DND-41 (cell line): ENCODE measurements at regions not wholly inside any gene's neighbourhood (a gene's known extent, or its start where the extent isn't known, plus 50 kb on each side); places are given as distances from the start of the nearest gene placed in this dataset.

Experiments
- EZH2 ChIP-seq: IDR thresholded peaks from 3 replicates; pipeline ENCODE4 v1.6.1; 2012; ENCODE audit warnings: borderline replicate concordance, low read depth, mild to moderate bottlenecking, moderate library complexity, low read length, inconsistent platforms; ENCODE audit not compliant: severe bottlenecking
- TF ChIP-seq, protein P1 (sequence below): IDR thresholded peaks from 2 replicates; pipeline ENCODE4 v1.5.1; 2012; ENCODE audit warnings: borderline replicate concordance, low read length, moderate library complexity, mild to moderate bottlenecking; ENCODE audit not compliant: poor library complexity, severe bottlenecking; ENCODE audit errors: extremely low read depth

DNA sequence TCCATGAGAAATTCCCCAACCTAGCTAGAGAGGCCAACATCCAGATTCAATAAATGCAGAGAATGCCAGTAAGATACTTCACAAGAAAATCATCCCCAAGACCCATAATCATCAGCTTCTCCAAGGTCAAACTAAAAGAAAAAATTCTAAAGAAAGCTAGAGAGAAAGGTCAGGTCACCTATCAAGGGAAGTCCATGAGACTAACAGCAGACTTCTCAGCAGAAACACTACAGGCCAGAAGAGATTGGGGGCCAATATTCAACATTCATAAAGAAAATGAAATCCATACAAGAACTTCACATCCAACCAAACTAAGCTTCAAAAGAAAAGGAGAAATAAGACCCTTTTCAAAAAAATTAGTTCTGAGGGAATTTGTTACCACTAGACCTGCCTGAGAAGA, 118.8 kb upstream of the ANXA10 start:
- TF ChIP-seq, protein P1, sequence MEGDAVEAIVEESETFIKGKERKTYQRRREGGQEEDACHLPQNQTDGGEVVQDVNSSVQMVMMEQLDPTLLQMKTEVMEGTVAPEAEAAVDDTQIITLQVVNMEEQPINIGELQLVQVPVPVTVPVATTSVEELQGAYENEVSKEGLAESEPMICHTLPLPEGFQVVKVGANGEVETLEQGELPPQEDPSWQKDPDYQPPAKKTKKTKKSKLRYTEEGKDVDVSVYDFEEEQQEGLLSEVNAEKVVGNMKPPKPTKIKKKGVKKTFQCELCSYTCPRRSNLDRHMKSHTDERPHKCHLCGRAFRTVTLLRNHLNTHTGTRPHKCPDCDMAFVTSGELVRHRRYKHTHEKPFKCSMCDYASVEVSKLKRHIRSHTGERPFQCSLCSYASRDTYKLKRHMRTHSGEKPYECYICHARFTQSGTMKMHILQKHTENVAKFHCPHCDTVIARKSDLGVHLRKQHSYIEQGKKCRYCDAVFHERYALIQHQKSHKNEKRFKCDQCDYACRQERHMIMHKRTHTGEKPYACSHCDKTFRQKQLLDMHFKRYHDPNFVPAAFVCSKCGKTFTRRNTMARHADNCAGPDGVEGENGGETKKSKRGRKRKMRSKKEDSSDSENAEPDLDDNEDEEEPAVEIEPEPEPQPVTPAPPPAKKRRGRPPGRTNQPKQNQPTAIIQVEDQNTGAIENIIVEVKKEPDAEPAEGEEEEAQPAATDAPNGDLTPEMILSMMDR = no peak
- TF ChIP-seq EZH2 = no peak
